Ishikawa (cell line): ENCODE measurements at regions not wholly inside any gene's neighbourhood (a gene's known extent, or its start where the extent isn't known, plus 50 kb on each side); places are given as distances from the start of the nearest gene placed in this dataset.

Experiments used
- CREB1 ChIP-seq: IDR thresholded peaks from 2 replicates; pipeline ENCODE4 v1.6.1; 2012; ENCODE audit warnings: low read depth
- EP300 ChIP-seq: IDR thresholded peaks from 2 replicates; pipeline ENCODE4 v1.6.1; 2012; ENCODE audit warnings: borderline replicate concordance
- FOXM1 ChIP-seq: IDR thresholded peaks from 2 replicates; pipeline ENCODE4 v1.6.1; 2012; ENCODE audit warnings: low read depth, borderline replicate concordance
- MAX ChIP-seq: IDR thresholded peaks from 2 replicates; pipeline ENCODE4 v1.6.1; 2012
- TAF1 ChIP-seq: IDR thresholded peaks from 2 replicates; pipeline ENCODE4 v1.6.1; 2012; ENCODE audit warnings: low read depth, mild to moderate bottlenecking
- TCF12 ChIP-seq: IDR thresholded peaks from 2 replicates; pipeline ENCODE4 v1.6.1; 2012; ENCODE audit warnings: low read depth
- TEAD4 ChIP-seq: IDR thresholded peaks from 2 replicates; pipeline ENCODE4 v1.6.1; 2012
- YY1 ChIP-seq: IDR thresholded peaks from 2 replicates; pipeline ENCODE4 v1.6.1; 2012; ENCODE audit warnings: low read depth

- TF ChIP-seq TAF1 = no peak
- TF ChIP-seq YY1 = no peak
- TF ChIP-seq CREB1 = no peak
- TF ChIP-seq EP300 = no peak
- no peak for TF ChIP-seq TEAD4
- no peak for TF ChIP-seq TCF12
- TF ChIP-seq MAX = no peak
- TF ChIP-seq FOXM1 = no peak
These were observed 124.4 kb upstream of the JARID2 start for GRCh38 chr6:15121443-15121842.
